ENCODE measurements at regions not wholly inside any gene's neighbourhood (a gene's known extent, or its start where the extent isn't known, plus 50 kb on each side); places are given as distances from the start of the nearest gene placed in this dataset.

- H3K79me2 ChIP-seq (ENCODE audit: insufficient read depth), result peaks cover 4% of the 10 kb centered on the region; the same call in 1 of the 2 replicates
- no peaks in the 10 kb centered on the region for H3K27me3 ChIP-seq (ENCODE audit: insufficient read depth)
- no peaks in the 10 kb centered on the region for H3K9me3 ChIP-seq
- no peaks in the 10 kb centered on the region for H4K20me1 ChIP-seq (ENCODE audit: insufficient read depth)
- no peak overlapping the region for H3K4me3 ChIP-seq (ENCODE audit: low read depth in 2 of 2, low read length in 1 of 2)
- peaks cover 13 to 17% of the 10 kb centered on the region in 2 experiments; a peak in 2 of 4 replicates for H3K4me1 ChIP-seq (ENCODE audit: control insufficient read depth in 1 of 2, insufficient read depth in 2 of 2, low read depth in 1 of 2, low read length in 1 of 2)
- ChIA-PET CTCF (no interaction called here), POLR2A (no interaction called here)
- H3F3A ChIP-seq (replicated peaks; ENCODE audit: insufficient read depth), result peaks cover 15% of the 10 kb centered on the region
- H3K4me2 ChIP-seq, result no peak overlapping the region
- H3K27ac ChIP-seq (ENCODE audit: low read depth in 2 of 2, low read length in 1 of 2), result no peak overlapping the region
- H3K9me2 ChIP-seq, result no peaks in the 10 kb centered on the region
- no peak overlapping the region for H3K9ac ChIP-seq
- 87% methylated on average over 5 of the region's 5 CpGs for WGBS (ENCODE audit: low lambda C conversion rate)
- TF ChIP-seq TAF1 (IDR thresholded peaks at IDR 0.05; ENCODE audit: borderline replicate concordance, low read depth, low read length) (no peak), RAD21 (IDR thresholded peaks at IDR 0.05; ENCODE audit: low read length) (no peak), CHD2 (IDR thresholded peaks at IDR 0.05; ENCODE audit: low read length, partially characterized antibody) (no peak), USF2 (IDR thresholded peaks at IDR 0.05; ENCODE audit: borderline replicate concordance, low read depth, low read length) (no peak), MEF2A (IDR thresholded peaks at IDR 0.05; ENCODE audit: borderline replicate concordance, low read depth) (no peak), RCOR1 (IDR thresholded peaks at IDR 0.05; ENCODE audit: low read length) (no peak), IRF3 (IDR thresholded peaks at IDR 0.05; ENCODE audit: low read depth, low read length) (no peak), USF1 (IDR thresholded peaks at IDR 0.05; ENCODE audit: borderline replicate concordance, low read depth) (no peak), MXI1 (IDR thresholded peaks at IDR 0.05; ENCODE audit: low read depth, low read length) (no peak), SIN3A (IDR thresholded peaks at IDR 0.05; ENCODE audit: borderline replicate concordance, low read depth, low read length) (no peak), YY1 (IDR thresholded peaks at IDR 0.05; ENCODE audit: low read depth) (no peak), SMC3 (IDR thresholded peaks at IDR 0.05; ENCODE audit: low read depth, low read length) (no peak), RFX5 (IDR thresholded peaks at IDR 0.05; ENCODE audit: low read length) (no peak), FOXJ3 (CRISPR knock-in tag; IDR thresholded peaks at IDR 0.05) (no peak), FOXM1 (IDR thresholded peaks at IDR 0.05; ENCODE audit: low read depth) (no peak)
- H3K36me3 ChIP-seq (replicated peaks in 1 of 2; ENCODE audit: control insufficient read depth in 1 of 2, insufficient read depth in 2 of 2, low read length in 1 of 2), result no peaks in the 10 kb centered on the region
- no peak for DNase-seq
- H2AFZ ChIP-seq (ENCODE audit: low read depth), result no peak overlapping the region
These were observed 63.3 kb downstream of the IRF2BPL start for GRCh38 chr14:76965232-76965631.

DNA sequence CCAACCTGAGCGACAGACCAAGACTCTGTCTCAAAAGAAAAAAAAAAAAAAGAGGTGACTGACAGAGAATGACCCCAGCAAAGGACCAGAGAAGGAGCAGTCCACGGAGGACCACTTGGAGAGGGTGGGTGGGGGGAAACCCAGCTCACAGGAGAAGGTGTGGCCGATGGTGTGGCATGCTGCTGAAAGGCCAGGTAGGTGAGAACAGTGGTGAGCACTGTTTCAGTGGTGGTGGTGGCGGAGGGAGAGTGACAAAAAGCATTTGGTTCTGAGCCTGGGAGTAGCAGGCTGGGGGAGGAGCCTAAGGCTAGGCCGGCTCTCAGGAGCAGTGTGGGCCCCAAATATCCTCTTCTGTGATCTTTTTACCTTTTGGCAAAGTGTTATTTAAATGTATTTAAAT, 63.8 kb downstream of the IRF2BPL start:
- Histone ChIP-seq H3F3A (replicated peaks; ENCODE audit: insufficient read depth) (peaks cover 20% of the 10 kb centered on the region), H2AFZ (ENCODE audit: low read depth) (no peak overlapping the region), H3K9me3 (no peaks in the 10 kb centered on the region), H3K4me1 (ENCODE audit: control insufficient read depth in 1 of 2, insufficient read depth in 2 of 2, low read depth in 1 of 2, low read length in 1 of 2) (peaks cover 18 to 22% of the 10 kb centered on the region in 2 experiments; a peak in 2 of 4 replicates), H3K4me3 (ENCODE audit: low read depth in 2 of 2, low read length in 1 of 2) (no peak overlapping the region), H3K4me2 (no peak overlapping the region), H3K9me2 (no peaks in the 10 kb centered on the region), H4K20me1 (ENCODE audit: insufficient read depth) (no peaks in the 10 kb centered on the region), H3K27me3 (ENCODE audit: insufficient read depth) (no peaks in the 10 kb centered on the region), H3K36me3 (replicated peaks in 1 of 2; ENCODE audit: control insufficient read depth in 1 of 2, insufficient read depth in 2 of 2, low read length in 1 of 2) (no peaks in the 10 kb centered on the region), H3K9ac (no peak overlapping the region), H3K79me2 (ENCODE audit: insufficient read depth) (peaks cover 6% of the 10 kb centered on the region; the same call in 1 of the 2 replicates), H3K27ac (ENCODE audit: low read depth in 2 of 2, low read length in 1 of 2) (no peak overlapping the region)
- TF ChIP-seq MAX (IDR thresholded peaks at IDR 0.05; ENCODE audit: low read depth) (no peak), IRF3 (IDR thresholded peaks at IDR 0.05; ENCODE audit: low read depth, low read length) (no peak), USF2 (IDR thresholded peaks at IDR 0.05; ENCODE audit: borderline replicate concordance, low read depth, low read length) (no peak)
- WGBS (ENCODE audit: low lambda C conversion rate), result 93% methylated on average over 5 of the region's 5 CpGs
- ChIA-PET CTCF (no interaction called here), POLR2A (no interaction called here)
- no peak for DNase-seq
